GM23248 (cell line): ENCODE measurements at regions not wholly inside any gene's neighbourhood (a gene's known extent, or its start where the extent isn't known, plus 50 kb on each side); places are given as distances from the start of the nearest gene placed in this dataset.

Source experiments
- DNase-seq: peaks from one replicate; pipeline ENCODE4 v3.0.0-alpha.2; 2015
- H2AFZ ChIP-seq: fragments of 200-600 bp; sonication (generic); 2 replicates; pipeline ENCODE4 v1.6.1; 2016; ENCODE audit warnings: antibody characterized with exemption
- H3F3A ChIP-seq: fragments of 200-600 bp; sonication (generic); 2 replicates; pipeline ENCODE4 v1.6.1; 2016; ENCODE audit warnings: mild to moderate bottlenecking, antibody characterized with exemption, mixed run types; ENCODE audit not compliant: insufficient read depth
- H3K27ac ChIP-seq: fragments of 200-600 bp; sonication (generic); 2 replicates; pipeline ENCODE4 v1.5.1; 2016; ENCODE audit warnings: mild to moderate bottlenecking
- H3K27me3 ChIP-seq: fragments of 200-600 bp; sonication (generic); replicated peaks from 2 replicates; pipeline ENCODE4 v1.6.1; 2016; ENCODE audit warnings: mild to moderate bottlenecking; ENCODE audit not compliant: insufficient read depth
- H3K36me3 ChIP-seq: fragments of 200-600 bp; sonication (generic); 2 replicates; pipeline ENCODE4 v1.6.1; 2016; ENCODE audit warnings: low read depth, mild to moderate bottlenecking
- H3K4me1 ChIP-seq: fragments of 200-600 bp; sonication (generic); 2 replicates; pipeline ENCODE4 v1.6.1; 2016; ENCODE audit warnings: mild to moderate bottlenecking; ENCODE audit not compliant: insufficient read depth
- H3K4me2 ChIP-seq: fragments of 200-600 bp; sonication (generic); one replicate; pipeline ENCODE4 v1.6.1; 2016; ENCODE audit warnings: mild to moderate bottlenecking; ENCODE audit not compliant: unreplicated experiment
- H3K4me3 ChIP-seq: fragments of 200-600 bp; sonication (generic); 2 replicates; pipeline ENCODE4 v1.5.1; 2016; ENCODE audit warnings: mild to moderate bottlenecking
- H3K79me2 ChIP-seq: fragments of 200-600 bp; sonication (generic); 2 replicates; pipeline ENCODE4 v1.6.1; 2016; ENCODE audit warnings: mild to moderate bottlenecking; ENCODE audit not compliant: insufficient read depth
- H3K9ac ChIP-seq: fragments of 200-600 bp; sonication (generic); 2 replicates; pipeline ENCODE4 v1.6.1; 2016; ENCODE audit warnings: mild to moderate bottlenecking
- H3K9me2 ChIP-seq: fragments of 200-600 bp; sonication (generic); 2 replicates; pipeline ENCODE4 v1.6.1; 2016; ENCODE audit warnings: mixed run types, mild to moderate bottlenecking, moderate library complexity; ENCODE audit not compliant: insufficient read depth
- H3K9me3 ChIP-seq: fragments of 200-600 bp; sonication (generic); one replicate; pipeline ENCODE4 v1.6.1; 2017; ENCODE audit warnings: low read depth
- H4K20me1 ChIP-seq: fragments of 200-600 bp; sonication (generic); 2 replicates; pipeline ENCODE4 v1.6.0; 2016; ENCODE audit not compliant: insufficient read depth
- EZH2 ChIP-seq: fragments of 200-600 bp; sonication (generic); IDR thresholded peaks from 2 replicates; pipeline ENCODE4 v1.6.1; 2018; ENCODE audit warnings: antibody characterized with exemption, mild to moderate bottlenecking; ENCODE audit not compliant: insufficient read depth, poor library complexity, severe bottlenecking
- EZH2phosphoT487 ChIP-seq: fragments of 200-600 bp; sonication (generic); IDR thresholded peaks from 2 replicates; pipeline ENCODE4 v1.6.1; 2018; ENCODE audit warnings: antibody characterized with exemption, moderate library complexity, mild to moderate bottlenecking, low read depth; ENCODE audit not compliant: insufficient read depth
- WGBS, 2 experiments: methylation state at CpG; one replicate each; pipeline ENCODE4 v1.1.6; 2015 to 2017; ENCODE audit warnings: low lambda C conversion rate in 2 of 2, low coverage in 1 of 2; ENCODE audit errors: missing lambda C conversion rate in 2 of 2; 5-methylcytosine and 5-hydroxymethylcytosine counted together
- in situ Hi-C: fragments of 300-500 bp; cut with MboI; formaldehyde crosslinking; loops from 2 replicates; pipeline ENCODE4 v1.15.0; 2020

DNA sequence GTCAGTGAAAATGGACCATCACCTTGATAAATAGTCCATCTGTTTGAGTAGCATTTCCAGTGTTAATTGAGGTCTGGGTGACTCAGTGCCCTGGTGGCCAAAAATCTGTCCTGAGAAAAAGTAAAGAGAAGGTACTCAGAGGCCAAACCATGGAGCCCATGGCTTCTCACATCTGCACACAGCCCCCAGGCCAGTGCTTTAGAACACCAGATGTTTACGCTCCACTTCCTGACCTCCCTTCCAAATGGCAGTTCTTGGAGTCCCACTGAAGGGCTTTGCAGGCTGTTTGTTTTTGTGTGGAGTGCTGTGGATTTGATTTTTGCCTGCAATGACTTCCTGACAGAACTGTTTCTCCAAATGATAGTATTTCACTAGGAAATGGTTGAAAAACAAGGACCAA, 60.2 kb upstream of the GPC4 start:
- no peaks in the 10 kb centered on the region for H3F3A ChIP-seq
- no peak overlapping the region for H3K27ac ChIP-seq
- H2AFZ ChIP-seq = no peak overlapping the region
- no peaks in the 10 kb centered on the region for H3K9me3 ChIP-seq
- H3K9me2 ChIP-seq = no peaks in the 10 kb centered on the region
- TF ChIP-seq EZH2 (no peak), EZH2phosphoT487 (no peak)
- H3K9ac ChIP-seq = no peak overlapping the region
- 30 to 67% methylated on average over 1 of the region's 1 CpG for WGBS, 2 experiments
- H3K36me3 ChIP-seq = no peaks in the 10 kb centered on the region
- H3K4me2 ChIP-seq = no peak overlapping the region
- in situ Hi-C loops = no loop called here
- H3K4me3 ChIP-seq = no peak overlapping the region
- no peaks in the 10 kb centered on the region for H3K4me1 ChIP-seq
- no peaks in the 10 kb centered on the region for H3K27me3 ChIP-seq
- H4K20me1 ChIP-seq = no peaks in the 10 kb centered on the region
- H3K79me2 ChIP-seq = no peaks in the 10 kb centered on the region
- no peak for DNase-seq

DNA sequence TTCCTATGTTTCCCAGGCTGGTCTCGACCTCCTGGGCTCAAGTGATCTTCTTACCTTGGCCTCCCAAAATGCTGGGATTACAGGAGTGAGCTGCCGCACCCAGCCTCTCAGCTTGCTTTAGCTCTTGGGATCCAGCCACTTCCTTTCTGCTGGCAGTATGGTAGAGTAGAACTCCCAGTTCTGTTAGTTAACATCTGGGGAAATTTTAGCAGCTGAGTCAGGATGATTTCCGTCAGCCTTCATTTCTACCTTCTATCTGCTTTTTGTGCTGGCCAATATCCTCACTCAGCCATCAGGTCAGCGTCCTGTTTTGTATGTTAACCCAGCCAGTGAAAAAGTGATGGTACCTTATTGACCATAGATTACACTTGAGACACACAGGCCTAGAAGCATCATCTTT, 59.3 kb upstream of the GPC4 start:
- H3K9me2 ChIP-seq = no peaks in the 10 kb centered on the region
- H3K27me3 ChIP-seq = no peaks in the 10 kb centered on the region
- 17 to 34% methylated on average over 4 of the region's 4 CpGs for WGBS, 2 experiments
- H3K79me2 ChIP-seq = no peaks in the 10 kb centered on the region
- no peaks in the 10 kb centered on the region for H3K36me3 ChIP-seq
- H3K4me3 ChIP-seq = no peak overlapping the region
- in situ Hi-C loops = no loop called here
- no peaks in the 10 kb centered on the region for H4K20me1 ChIP-seq
- no peaks in the 10 kb centered on the region for H3K4me1 ChIP-seq
- no peak overlapping the region for H2AFZ ChIP-seq
- H3K27ac ChIP-seq = no peak overlapping the region
- no peak overlapping the region for H3K9ac ChIP-seq
- no peak for DNase-seq
- no peak for TF ChIP-seq EZH2phosphoT487
- TF ChIP-seq EZH2 = no peak
- no peaks in the 10 kb centered on the region for H3K9me3 ChIP-seq
- H3F3A ChIP-seq = no peaks in the 10 kb centered on the region
- H3K4me2 ChIP-seq = no peak overlapping the region

DNA sequence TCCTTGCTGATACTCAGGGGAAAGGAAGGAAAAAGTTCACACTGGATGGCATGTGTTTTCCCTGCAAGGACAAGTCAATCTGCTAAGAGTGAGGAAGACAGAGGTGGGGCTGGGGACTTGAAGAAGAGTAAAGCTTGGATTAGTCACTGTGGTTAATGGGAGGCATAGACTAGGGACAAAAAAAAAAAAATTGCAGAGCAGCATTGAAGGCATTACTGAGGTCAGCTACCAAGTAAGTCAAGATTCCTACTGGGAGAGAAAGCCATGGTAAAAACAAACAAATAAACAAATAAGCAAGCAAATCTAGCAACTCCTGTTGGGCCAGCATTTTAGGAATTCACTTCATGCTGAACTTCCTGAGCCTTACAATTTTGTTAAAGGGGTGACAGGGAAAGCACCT, 58.2 kb upstream of the GPC4 start:
- no peaks in the 10 kb centered on the region for H3K9me3 ChIP-seq
- no peak for TF ChIP-seq EZH2
- no peak for TF ChIP-seq EZH2phosphoT487
- H3K4me3 ChIP-seq = no peak overlapping the region
- DNase-seq = peak; percentile 33
- no peaks in the 10 kb centered on the region for H4K20me1 ChIP-seq
- no peak overlapping the region for H2AFZ ChIP-seq
- no peaks in the 10 kb centered on the region for H3F3A ChIP-seq
- H3K79me2 ChIP-seq = no peaks in the 10 kb centered on the region
- no peak overlapping the region for H3K27ac ChIP-seq
- no peaks in the 10 kb centered on the region for H3K4me1 ChIP-seq
- no peaks in the 10 kb centered on the region for H3K9me2 ChIP-seq
- in situ Hi-C loops = no loop called here
- H3K36me3 ChIP-seq = no peaks in the 10 kb centered on the region
- H3K27me3 ChIP-seq = no peaks in the 10 kb centered on the region
- no peak overlapping the region for H3K4me2 ChIP-seq
- H3K9ac ChIP-seq = no peak overlapping the region

DNA sequence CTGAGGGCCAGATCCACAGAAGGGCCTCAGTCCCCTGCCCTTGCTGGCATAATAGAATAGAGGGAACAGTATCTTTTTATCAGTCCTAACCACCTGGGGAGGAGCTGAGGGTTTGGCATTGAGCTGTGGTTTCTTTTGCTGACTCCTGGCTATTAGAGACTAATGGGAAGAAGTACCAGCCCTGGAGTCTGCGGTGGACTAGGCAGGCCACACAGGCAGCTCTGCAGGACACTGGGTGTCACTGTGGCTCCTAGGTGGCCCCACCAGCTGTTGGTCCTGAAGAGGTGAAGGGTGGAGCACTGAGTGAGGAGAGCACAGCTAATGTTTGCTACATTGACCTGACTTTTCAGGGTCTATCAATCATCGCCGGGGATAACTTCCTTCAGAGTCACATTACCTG, 52.8 kb upstream of the GPC4 start:
- Histone ChIP-seq H3K79me2 (no peaks in the 10 kb centered on the region), H3F3A (no peaks in the 10 kb centered on the region), H3K36me3 (no peaks in the 10 kb centered on the region), H3K4me1 (no peaks in the 10 kb centered on the region), H2AFZ (no peak overlapping the region), H3K9me3 (no peaks in the 10 kb centered on the region), H3K9me2 (no peaks in the 10 kb centered on the region), H3K9ac (no peak overlapping the region), H3K4me2 (no peak overlapping the region), H3K27ac (no peak overlapping the region), H3K4me3 (no peak overlapping the region), H3K27me3 (no peaks in the 10 kb centered on the region), H4K20me1 (no peaks in the 10 kb centered on the region)
- in situ Hi-C loops = no loop called here
- 90 to 100% methylated on average over 3 of the region's 3 CpGs for WGBS, 2 experiments
- TF ChIP-seq EZH2 (no peak), EZH2phosphoT487 (no peak)
- DNase-seq = no peak

DNA sequence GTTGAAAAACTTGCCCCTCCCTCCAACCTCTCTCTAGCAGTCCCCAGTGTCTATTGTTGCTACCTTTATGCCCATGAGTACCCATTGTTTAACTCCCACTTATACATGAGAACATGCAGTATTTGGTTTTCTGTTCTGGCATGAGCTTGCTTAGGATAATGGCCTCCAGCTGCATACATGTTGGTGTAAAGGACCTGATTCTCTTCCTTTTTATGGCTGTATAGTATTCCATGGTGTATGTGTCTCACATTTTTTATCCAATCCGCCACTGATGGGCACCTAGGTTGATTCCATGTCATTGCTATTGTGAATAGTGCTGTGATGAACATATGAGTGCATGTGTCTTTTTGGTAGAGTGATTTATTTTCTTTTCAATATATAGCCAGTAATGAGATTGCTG, 50.0 kb upstream of the GPC4 start:
- TF ChIP-seq EZH2phosphoT487 (no peak), EZH2 (no peak)
- Histone ChIP-seq H3K4me2 (no peak overlapping the region), H4K20me1 (no peaks in the 10 kb centered on the region), H3K27ac (no peak overlapping the region), H3K27me3 (no peaks in the 10 kb centered on the region), H3F3A (no peaks in the 10 kb centered on the region), H3K36me3 (no peaks in the 10 kb centered on the region), H3K4me3 (no peak overlapping the region), H3K9ac (no peak overlapping the region), H2AFZ (no peak overlapping the region), H3K79me2 (no peaks in the 10 kb centered on the region), H3K9me2 (no peaks in the 10 kb centered on the region), H3K4me1 (no peaks in the 10 kb centered on the region), H3K9me3 (no peaks in the 10 kb centered on the region)
- in situ Hi-C loops = no loop called here
- DNase-seq = no peak
- 69 to 80% methylated on average over 1 of the region's 1 CpG for WGBS, 2 experiments
